ENCODE measurements at regions not wholly inside any gene's neighbourhood (a gene's known extent, or its start where the extent isn't known, plus 50 kb on each side); places are given as distances from the start of the nearest gene placed in this dataset.
"Not testable (repeated sequence)": the region's sequence is repeated elsewhere in the genome, so short reads cannot be mapped to it uniquely, and the experiment has no call there.

DNA sequence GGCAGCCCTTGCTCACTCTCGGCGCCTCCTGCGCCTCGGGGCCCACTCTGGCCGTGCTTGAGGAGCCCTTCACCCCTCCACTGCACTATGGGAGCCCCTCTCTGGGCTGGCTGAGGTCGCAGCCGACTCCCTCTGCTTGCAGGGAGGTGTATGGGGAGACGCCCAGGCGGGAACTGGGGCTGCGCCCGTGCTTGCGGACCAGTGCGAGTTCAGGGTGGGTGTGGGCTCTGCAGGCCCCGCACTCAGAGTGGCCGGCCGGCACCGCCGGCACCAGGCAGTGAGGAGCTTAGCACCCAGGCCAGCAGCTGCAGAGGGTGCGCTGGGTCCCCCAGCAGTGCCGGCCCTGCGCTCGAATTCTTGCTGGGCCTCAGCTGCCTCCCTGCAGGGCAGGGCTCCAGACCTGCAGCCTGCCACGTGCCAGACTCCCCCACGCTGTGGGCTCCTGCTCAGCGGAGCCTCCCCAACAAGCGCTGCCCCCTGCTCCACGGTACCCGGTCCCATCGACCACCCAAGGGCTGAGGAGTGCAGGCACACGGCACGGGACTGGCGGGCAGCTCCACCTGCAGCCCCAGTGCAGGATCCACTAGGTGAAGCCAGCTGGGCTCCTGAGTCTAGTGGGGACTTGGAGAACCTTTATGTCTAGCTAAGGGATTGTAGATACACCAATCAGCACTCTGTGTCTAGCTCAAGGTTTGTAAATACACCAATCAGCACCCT lies 54.0 kb upstream of the WWC2 start:
- not testable (repeated sequence) for H3K36me3 ChIP-seq (ENCODE audit: control insufficient read depth, insufficient read depth, low read length); H3K4me3 ChIP-seq (replicated peaks in 1 of 4; ENCODE audit: control extremely low read depth in 1 of 4, insufficient read depth in 1 of 4, low read depth in 3 of 4, low read length in 4 of 4); H4K20me1 ChIP-seq (ENCODE audit: control insufficient read depth, extremely low read depth, insufficient read depth, low read length); H3K4me1 ChIP-seq (ENCODE audit: control insufficient read depth, extremely low read depth, insufficient read depth, low read length); H3K9ac ChIP-seq (ENCODE audit: insufficient read depth, low read length); H3K27ac ChIP-seq (ENCODE audit: insufficient read depth, low read length); H3K79me2 ChIP-seq (ENCODE audit: control insufficient read depth, insufficient read depth, low read length); DNase-seq (ENCODE audit: low read depth in 2 of 2); H3K4me2 ChIP-seq (ENCODE audit: extremely low read depth, insufficient read depth, low read length); H3K27me3 ChIP-seq (ENCODE audit: control insufficient read depth, insufficient read depth, low read length); H3K9me3 ChIP-seq (ENCODE audit: control insufficient read depth, insufficient read depth, low read depth, low read length); H2AFZ ChIP-seq (ENCODE audit: low read length)

DNA sequence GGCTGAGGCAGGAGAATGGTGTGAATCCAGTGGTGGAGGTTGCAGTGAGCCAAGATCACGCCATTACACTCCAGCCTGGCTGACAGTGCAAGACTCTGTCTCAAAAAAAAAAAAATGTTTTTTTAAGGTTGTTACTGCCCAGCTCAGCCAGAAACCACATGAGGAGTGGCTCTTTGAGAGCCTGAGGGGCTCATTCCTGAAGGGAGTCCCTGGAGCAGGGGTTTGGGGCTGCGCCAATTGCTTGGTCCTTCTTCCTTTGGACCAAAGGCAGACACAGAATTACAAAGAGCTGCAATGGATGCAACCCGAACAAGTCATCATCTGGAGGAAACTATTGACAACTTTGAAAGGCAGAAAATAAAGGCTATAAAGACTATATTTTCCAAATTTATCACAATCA lies 60.6 kb upstream of the WWC2 start:
- H3K4me2 ChIP-seq (ENCODE audit: extremely low read depth, insufficient read depth, low read length) = no peak overlapping the region

DNA sequence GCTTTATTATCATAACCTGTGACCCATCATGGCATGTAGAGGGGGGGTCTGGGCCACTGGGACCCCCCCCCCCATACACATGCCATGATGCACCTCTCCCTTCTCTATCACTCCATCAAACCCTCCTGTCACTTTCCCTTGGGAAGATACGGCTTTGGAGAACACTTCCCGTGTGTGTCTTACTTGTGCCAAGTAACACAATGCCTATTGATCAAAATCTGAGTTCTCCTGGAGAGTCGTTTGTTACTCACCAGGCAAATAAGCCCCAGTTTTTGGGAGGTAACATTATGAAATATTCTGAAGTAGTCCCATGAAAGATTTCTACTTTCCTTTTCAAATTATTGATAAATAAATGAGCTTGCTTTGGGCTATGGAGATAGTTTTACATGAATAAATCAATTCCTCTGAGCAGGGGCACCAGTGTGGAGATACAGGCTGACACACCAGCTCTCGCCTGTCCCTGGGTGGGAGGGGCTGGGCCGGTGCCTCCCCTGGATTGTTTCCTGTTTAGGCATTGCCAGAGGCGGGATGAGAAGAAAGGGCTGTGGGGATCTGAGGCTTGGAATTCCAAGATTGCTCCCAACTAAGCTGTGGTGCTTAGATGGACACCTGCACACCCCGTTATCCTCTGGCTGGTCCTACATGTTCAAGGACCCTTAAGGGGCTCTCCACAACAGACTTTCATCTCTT lies 63.2 kb upstream of the WWC2 start:
- DNase-seq (ENCODE audit: low read depth in 2 of 2) = peak in 1 of 2 donors; percentile 6
- Histone ChIP-seq H3K4me3 (replicated peaks in 1 of 4; ENCODE audit: control extremely low read depth in 1 of 4, insufficient read depth in 1 of 4, low read depth in 3 of 4, low read length in 4 of 4) (no peak overlapping the region), H3K4me1 (ENCODE audit: control insufficient read depth, extremely low read depth, insufficient read depth, low read length) (no peaks in the 10 kb centered on the region), H2AFZ (ENCODE audit: low read length) (no peak overlapping the region), H3K36me3 (ENCODE audit: control insufficient read depth, insufficient read depth, low read length) (no peaks in the 10 kb centered on the region), H3K9ac (ENCODE audit: insufficient read depth, low read length) (no peak overlapping the region), H3K79me2 (ENCODE audit: control insufficient read depth, insufficient read depth, low read length) (no peaks in the 10 kb centered on the region), H4K20me1 (ENCODE audit: control insufficient read depth, extremely low read depth, insufficient read depth, low read length) (no peaks in the 10 kb centered on the region), H3K9me3 (ENCODE audit: control insufficient read depth, insufficient read depth, low read depth, low read length) (no peaks in the 10 kb centered on the region), H3K4me2 (ENCODE audit: extremely low read depth, insufficient read depth, low read length) (no peak overlapping the region), H3K27ac (ENCODE audit: insufficient read depth, low read length) (no peak overlapping the region), H3K27me3 (ENCODE audit: control insufficient read depth, insufficient read depth, low read length) (peaks cover 5% of the 10 kb centered on the region)
- TF ChIP-seq EZH2 (IDR thresholded peaks at IDR 0.05; ENCODE audit: low read length, missing control alignments) = no peak
- TF ChIP-seq, protein P1, sequence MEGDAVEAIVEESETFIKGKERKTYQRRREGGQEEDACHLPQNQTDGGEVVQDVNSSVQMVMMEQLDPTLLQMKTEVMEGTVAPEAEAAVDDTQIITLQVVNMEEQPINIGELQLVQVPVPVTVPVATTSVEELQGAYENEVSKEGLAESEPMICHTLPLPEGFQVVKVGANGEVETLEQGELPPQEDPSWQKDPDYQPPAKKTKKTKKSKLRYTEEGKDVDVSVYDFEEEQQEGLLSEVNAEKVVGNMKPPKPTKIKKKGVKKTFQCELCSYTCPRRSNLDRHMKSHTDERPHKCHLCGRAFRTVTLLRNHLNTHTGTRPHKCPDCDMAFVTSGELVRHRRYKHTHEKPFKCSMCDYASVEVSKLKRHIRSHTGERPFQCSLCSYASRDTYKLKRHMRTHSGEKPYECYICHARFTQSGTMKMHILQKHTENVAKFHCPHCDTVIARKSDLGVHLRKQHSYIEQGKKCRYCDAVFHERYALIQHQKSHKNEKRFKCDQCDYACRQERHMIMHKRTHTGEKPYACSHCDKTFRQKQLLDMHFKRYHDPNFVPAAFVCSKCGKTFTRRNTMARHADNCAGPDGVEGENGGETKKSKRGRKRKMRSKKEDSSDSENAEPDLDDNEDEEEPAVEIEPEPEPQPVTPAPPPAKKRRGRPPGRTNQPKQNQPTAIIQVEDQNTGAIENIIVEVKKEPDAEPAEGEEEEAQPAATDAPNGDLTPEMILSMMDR (conservative IDR thresholded peaks at IDR 0.05 in 1 of 2, IDR thresholded peaks at IDR 0.05 in 1 of 2; ENCODE audit: low read depth in 1 of 2, low read length in 2 of 2) = no peak

More for the DNA sequence above, 60.6 kb upstream of the WWC2 start:
- H3K4me1 ChIP-seq (ENCODE audit: control insufficient read depth, extremely low read depth, insufficient read depth, low read length) = no peaks in the 10 kb centered on the region
- H3K79me2 ChIP-seq (ENCODE audit: control insufficient read depth, insufficient read depth, low read length) = no peaks in the 10 kb centered on the region
- H3K4me3 ChIP-seq (replicated peaks in 1 of 4; ENCODE audit: control extremely low read depth in 1 of 4, insufficient read depth in 1 of 4, low read depth in 3 of 4, low read length in 4 of 4) = no peak overlapping the region
- H3K36me3 ChIP-seq (ENCODE audit: control insufficient read depth, insufficient read depth, low read length) = no peaks in the 10 kb centered on the region
- no peak overlapping the region for H3K9ac ChIP-seq (ENCODE audit: insufficient read depth, low read length)
- no peaks in the 10 kb centered on the region for H3K9me3 ChIP-seq (ENCODE audit: control insufficient read depth, insufficient read depth, low read depth, low read length)
- H3K27ac ChIP-seq (ENCODE audit: insufficient read depth, low read length) = no peak overlapping the region
- H3K27me3 ChIP-seq (ENCODE audit: control insufficient read depth, insufficient read depth, low read length) = peaks cover 2% of the 10 kb centered on the region
- no peaks in the 10 kb centered on the region for H4K20me1 ChIP-seq (ENCODE audit: control insufficient read depth, extremely low read depth, insufficient read depth, low read length)
- DNase-seq (ENCODE audit: low read depth in 2 of 2) = no peak
- H2AFZ ChIP-seq (ENCODE audit: low read length) = no peak overlapping the region
- TF ChIP-seq, protein P1 (conservative IDR thresholded peaks at IDR 0.05 in 1 of 2, IDR thresholded peaks at IDR 0.05 in 1 of 2; ENCODE audit: low read depth in 1 of 2, low read length in 2 of 2) = no peak
- TF ChIP-seq EZH2 (IDR thresholded peaks at IDR 0.05; ENCODE audit: low read length, missing control alignments) = no peak

Measured in fibroblast of lung (primary cell).